GM19438 (cell line): ENCODE measurements at regions not wholly inside any gene's neighbourhood (a gene's known extent, or its start where the extent isn't known, plus 50 kb on each side); places are given as distances from the start of the nearest gene placed in this dataset.
A peak's percentile ranks its signal among the peaks of the same experiment; 100 is the strongest.

ENCODE experiments used
- ATAC-seq: cut with Tn5 transposase; IDR thresholded peaks from one replicate; pipeline ENCODE4 v1.9.1; 2021; ENCODE audit warnings: low read depth; ENCODE audit not compliant: unreplicated experiment

DNA sequence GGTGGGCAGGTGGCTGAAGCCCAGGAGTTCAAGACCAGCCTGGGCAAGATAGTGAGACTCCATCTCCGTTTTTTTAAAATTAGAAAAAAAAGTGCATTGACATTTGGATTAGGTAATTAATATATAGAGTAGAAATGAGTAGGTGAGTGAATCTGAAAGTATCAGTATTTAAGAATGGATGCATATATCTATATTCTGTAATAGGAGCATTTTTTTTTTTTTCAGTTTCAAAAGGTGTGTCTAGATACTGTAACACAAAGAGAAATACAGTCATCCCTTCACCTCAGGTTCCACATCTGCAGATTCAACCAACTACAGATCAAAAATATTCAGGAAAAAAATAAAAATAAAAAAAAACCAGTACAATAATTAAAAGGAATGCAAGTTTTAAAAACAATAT, 50.8 kb downstream of the RBM27 start:
- no peak for ATAC-seq

DNA sequence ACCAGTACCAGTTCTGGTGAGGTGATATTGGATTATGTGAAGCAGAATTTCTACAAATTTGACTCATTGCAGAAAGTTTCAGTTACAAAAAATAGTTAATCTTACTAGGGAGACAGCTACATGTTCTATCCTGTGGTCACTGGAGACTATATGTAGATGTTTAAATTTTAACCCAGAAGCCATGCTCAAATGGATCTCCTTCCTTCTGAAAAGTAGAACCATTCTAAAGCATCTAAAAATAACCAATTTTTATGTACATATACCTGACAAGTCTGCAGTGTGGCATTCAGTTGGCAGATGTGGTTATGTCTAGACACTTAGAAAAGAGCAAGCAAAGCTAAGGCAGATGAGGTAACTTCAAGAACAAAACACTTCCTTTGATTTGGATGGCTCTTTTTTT, 65.5 kb upstream of the POU4F3 start:
- ATAC-seq = peak; percentile 80

DNA sequence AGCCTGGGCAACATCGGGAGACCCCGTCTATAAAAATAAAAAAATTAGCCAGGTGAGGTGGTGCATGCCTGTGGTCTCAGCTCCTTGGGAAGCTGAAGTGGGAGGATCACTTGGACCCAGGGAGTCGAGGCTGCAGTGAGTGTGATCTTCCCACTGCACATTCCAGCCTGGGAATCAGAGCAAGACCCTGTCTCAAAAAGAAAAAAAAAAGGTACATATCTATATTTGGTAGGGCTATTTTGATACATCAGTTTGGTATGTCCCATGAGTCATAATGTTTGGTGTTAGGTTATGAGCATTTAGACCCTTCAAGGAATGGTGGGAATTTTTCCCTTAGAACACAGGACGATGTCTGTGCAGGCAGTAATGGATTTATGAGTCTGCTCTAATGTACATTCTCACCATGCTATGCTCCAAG, 55.3 kb upstream of the POU4F3 start:
- ATAC-seq = no peak

DNA sequence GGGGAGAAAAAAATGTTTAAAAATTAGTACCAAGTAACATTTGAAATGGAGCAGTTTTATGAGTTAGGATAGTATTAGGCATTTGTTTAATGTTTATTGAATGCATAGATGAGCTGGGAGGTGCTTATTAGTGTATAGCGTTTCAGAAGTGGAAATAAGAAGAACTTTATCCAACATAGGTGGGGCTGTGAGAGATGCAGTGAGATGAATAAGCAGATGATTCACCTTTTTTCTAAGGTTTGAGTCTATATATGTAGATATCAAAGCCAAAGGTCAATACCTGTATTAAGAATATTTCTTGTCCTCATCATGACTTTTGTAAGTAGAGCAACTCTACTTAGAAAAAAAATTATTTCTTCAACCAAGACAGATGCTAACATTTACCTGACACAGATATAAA, 54.6 kb upstream of the POU4F3 start:
- no peak for ATAC-seq
